A172 (cell line): ENCODE measurements at regions not wholly inside any gene's neighbourhood (a gene's known extent, or its start where the extent isn't known, plus 50 kb on each side); places are given as distances from the start of the nearest gene placed in this dataset.
A peak's percentile ranks its signal among the peaks of the same experiment; 100 is the strongest.

Experiments used
- DNase-seq: peaks from one replicate; pipeline ENCODE4 v3.0.0-alpha.2; 2015; ENCODE audit warnings: low spot score

DNA sequence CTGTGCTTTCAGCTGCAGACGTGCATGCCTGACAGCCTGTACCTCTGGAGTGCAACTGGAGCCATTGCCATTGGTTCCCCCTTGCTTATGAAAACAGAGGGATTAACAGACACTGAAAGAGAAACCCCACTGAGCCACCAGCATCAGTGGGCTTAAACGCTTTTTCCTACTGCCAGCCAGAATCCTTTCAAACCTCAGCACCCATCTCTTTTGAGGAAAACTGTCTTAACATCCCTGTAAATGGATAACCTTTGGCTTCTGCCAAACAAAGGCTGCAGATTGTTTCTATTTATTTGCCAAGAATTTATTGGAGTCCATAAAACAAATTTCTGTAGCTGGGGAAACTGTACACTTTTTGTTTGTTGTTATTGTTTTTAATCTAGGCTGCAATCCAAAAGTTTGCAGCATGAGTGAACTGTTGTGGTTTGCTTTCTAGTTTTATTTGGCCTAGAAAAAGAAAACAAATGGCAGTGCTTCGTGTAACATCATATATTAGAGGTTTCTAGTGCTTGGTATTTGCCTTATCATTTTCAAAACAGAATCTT lies 369.2 kb upstream of the IL12A start:
- DNase-seq = peak; percentile 49

DNA sequence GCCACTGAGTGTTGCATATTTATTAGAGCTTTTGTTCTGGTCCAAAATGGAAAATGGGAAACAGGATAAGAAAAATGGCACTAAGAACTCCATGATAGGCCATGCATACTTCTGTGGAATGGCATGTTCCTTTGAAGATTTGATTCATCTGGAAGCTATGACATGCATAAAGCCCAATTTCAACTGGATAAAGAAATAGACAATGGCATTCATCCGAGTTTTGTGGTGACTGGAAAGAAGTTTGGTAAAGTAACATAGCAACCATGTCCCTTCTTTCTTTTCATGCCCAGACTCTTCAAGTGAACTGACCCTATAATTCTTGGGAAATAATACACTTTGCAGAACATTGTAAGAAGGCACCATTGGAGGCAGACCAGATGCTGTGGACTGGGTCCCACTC lies 368.4 kb upstream of the IL12A start:
- DNase-seq = no peak

GRCh38 chr3:159620873-159621272 lies 367.8 kb upstream of the IL12A start:
- peak; percentile 86 for DNase-seq

DNA sequence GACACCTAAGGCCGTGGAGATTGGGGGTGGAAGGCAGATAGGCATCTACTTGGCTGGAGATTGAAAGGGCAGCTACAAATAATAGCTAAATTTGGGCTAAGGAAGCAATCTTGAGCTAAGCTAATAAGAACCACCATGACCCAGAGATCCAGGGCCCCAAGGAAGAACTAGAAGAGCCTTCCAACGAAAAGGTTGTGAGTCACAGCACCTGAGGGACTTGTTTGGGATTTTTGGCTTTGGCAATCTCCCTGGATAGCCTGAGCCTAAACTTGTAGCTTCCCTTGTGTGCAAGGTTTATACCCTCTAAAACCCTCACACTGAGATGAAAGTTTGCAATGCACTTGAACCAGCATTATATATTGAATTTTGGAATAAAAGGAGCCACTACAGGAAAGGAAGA lies 364.0 kb upstream of the IL12A start:
- DNase-seq = no peak

- DNase-seq = no peak
Measured at GRCh38 chr3:159625594-159625993, 363.0 kb upstream of the IL12A start.

DNA sequence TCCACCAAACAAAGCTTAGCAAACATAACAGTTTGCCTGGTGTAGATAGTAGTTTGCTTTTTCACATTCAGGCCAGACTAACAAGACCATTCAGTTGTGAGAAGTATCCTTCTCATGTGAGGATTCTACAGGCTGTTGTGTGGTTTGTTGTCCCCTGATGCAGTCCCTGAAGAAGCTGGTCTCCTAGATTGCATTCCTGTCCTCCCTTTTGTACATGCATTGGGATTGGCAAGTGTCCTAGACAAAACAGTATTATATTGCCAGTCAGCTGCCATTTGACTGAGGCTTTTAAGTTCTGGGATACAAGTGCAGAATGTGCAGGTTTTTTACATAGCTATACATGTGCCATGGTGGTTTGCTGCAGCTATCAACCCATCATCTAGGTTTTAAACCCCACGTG lies 362.0 kb upstream of the IL12A start:
- no peak for DNase-seq

DNA sequence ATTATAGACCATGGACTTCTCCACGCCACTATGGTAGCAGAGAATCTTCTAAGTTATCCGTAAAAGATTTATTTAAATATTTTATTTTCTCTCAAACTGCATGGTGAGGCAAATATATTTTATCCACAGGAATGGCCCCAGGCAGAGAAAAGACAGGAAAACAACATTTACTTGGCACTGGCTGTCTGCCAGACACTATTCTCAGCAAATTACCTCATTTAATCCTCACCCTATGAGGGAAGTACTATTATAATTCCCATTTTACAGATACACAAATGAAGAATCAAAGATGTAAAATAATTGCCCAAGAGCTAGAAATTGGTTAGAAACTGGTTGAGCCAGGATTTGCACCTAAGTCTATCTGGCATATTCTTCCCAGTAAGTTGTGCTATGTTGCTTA lies 361.4 kb upstream of the IL12A start:
- DNase-seq = no peak

- no peak for DNase-seq
Measured at GRCh38 chr3:159627634-159628033, 361.0 kb upstream of the IL12A start.

GRCh38 chr3:159629329-159630084 lies 359.1 kb upstream of the IL12A start:
- no peak for DNase-seq

- DNase-seq = no peak
Measured at GRCh38 chr3:159631226-159631625, 357.4 kb upstream of the IL12A start.

- DNase-seq = no peak
Measured at GRCh38 chr3:159632128-159632527, 356.5 kb upstream of the IL12A start.

DNA sequence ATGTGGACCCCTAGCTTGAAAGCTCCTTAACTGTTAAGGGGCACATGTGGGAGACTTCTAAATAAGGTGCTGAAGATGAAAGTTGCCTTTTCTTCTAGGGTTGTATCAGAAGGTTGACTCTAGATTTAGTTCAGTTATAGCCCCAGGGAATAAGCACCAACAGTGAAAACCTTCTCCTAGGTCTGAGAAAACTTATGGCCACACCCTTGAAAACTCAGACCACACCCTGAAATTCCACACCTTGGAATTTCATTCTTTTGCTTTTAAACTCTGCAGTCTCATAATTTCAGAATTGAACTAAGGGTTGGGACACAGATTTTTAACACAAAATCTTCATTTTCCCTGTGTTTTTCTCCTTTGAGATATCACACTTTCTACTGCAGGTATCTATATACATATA lies 355.8 kb upstream of the IL12A start:
- DNase-seq = peak; percentile 46

DNA sequence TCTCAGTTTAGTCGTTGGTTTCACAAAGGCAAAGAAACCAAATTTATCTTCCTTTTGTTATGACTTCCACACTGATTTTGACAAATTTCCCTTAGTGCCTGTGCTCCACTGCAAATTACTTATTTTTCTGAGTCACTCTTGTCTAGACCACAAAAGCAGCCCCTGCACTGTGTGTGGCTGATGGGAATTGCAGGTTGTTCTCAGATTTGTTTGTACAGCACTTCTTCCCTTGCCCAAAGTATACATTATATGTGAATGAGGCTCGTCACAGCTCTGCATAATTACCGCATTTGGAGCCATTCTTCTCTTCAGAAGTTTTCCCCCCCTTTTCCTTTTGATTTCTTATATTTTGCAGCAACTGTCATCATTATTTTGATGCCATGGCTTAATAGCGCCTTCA lies 354.2 kb upstream of the IL12A start:
- peak; percentile 74 for DNase-seq

- peak; percentile 34 for DNase-seq
Measured at GRCh38 chr3:159635047-159635641, 353.5 kb upstream of the IL12A start.

DNA sequence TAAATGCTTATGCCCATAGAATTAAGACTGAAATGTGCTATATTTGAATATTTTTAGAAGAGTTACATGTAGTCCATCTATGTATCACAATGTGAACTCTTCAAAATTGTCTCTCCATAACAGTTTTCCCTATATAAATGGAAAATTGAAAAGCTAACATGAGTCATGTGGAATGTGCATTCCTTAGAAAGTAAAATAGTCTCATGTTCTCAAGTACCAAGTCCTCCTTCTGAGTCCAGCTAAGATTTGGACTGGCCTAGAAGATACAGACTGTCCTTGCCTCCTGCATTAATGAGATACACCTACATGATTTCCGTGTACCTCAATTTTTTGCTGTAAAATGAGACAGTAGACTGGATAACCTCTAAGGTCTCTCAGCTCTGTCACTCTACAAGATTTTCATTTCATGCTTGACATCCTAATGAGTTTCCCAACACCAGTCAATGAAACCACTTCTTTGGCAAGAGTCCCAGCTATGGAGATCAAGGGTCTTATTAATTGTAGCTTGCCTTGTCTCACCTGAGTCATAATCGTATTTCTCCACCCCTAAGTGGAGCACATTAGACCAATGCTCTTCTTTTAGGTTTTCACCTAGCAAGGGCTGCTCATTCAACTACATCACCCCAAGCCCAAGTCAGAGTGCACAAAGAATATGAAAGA lies 350.6 kb upstream of the IL12A start:
- peak; percentile 60 for DNase-seq

GRCh38 chr3:159640225-159640624 lies 348.4 kb upstream of the IL12A start:
- DNase-seq = no peak

- no peak for DNase-seq
Measured at GRCh38 chr3:159643406-159643805, 345.2 kb upstream of the IL12A start.

DNA sequence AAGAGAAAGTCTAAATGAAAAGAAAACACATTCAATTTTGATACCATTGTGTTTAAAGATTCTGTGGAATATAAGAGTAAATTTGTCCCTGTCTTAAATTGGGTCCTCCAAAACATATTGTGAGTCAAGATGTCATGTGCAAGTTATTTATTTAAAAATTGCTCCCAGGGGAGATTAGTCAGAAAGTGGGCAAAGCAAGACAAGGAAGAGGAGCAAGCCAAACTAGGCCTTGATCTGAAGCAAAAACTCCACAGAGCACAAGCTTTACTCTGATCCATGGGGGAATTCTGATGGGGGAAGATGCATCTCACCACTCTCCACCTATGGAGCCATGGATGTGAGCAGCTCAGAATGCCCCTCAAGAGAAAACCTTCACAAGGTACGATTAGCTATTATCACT lies 342.8 kb upstream of the IL12A start:
- DNase-seq = no peak

GRCh38 chr3:159649951-159650350 lies 338.7 kb upstream of the IL12A start:
- DNase-seq = no peak

DNA sequence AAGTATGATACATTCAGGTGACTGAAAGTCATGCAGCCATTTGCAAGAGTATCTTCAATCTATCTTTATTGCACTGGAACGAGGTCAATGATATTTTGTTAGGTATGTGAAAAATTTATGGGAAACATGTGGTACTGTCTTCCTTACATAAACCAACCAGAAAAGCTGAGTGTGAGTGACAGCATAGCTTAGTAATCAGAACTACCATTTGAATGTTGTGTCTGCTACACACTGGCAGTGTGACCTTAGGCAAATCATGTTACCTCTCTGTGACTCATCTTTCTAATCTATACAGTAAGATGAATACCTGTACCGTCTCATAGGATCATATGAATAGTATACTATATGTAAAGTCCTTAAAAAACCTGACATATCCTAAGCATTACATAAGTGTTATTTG lies 337.9 kb upstream of the IL12A start:
- DNase-seq = no peak

DNA sequence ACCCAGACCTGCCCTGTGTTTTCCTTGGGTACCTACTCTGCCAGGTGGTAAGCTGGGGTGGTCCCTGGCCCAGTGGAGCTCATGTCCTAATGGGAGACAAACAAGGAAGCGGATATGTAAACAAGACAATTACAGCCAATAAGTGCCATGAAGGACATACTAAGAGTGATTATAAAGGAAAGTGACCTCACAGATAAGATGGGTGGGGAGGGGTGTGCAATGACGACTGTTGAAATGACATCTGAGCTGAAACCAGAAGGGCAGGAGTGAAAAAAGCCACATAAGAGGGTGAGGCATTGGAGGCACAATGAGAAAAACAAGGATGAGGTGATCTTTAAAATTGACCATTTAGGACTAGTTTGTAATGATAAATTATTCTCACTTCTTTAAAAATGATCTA lies 336.2 kb upstream of the IL12A start:
- DNase-seq = no peak

DNA sequence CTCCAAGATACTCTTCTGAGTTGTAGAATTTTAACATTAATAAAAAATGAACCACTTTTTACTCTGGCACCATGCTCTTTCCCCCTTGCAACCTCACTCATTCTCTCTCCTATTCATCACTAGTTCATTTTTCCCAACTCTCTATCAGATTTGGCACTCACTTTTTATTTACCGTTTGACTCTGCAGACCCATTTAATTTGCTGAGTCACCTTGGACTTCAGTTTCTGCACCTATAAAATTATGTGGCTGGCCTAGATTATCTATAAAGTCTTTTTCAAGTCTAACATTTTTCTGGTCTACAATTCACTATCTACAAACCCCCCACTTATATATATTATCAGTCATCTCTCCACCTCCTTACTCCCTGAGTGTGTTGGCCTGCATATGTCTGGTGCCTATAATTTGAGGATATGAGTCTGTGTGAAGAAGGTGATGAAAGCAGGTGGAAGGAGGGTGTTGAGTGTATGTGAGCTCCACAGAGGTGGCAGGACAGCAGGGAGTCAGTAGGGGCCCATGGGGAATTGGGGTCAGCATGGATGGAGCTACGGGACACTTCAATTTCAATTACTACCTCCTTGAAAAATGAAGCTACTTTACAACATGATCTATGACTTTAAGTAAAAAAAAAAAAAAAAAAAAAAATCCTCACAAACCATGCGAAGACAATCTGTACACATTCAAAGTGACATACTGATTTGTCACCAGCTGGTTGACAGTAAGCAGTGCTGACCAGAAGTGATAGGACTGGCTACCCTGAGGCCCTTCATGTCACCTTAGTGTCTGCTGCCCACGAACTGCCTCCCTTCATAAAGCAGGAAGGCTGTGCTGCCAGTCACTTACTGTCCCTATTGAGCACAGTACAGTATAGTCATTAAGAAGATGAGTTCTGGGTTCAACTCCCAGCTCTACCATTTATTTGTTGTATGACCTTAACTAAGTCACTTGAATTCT lies 334.2 kb upstream of the IL12A start:
- DNase-seq = no peak
